Neural cell (in vitro differentiated cells): ENCODE measurements at regions not wholly inside any gene's neighbourhood (a gene's known extent, or its start where the extent isn't known, plus 50 kb on each side); places are given as distances from the start of the nearest gene placed in this dataset.

Experiments
- EP300 ChIP-seq: fragments of 450-650 bp; conservative IDR thresholded peaks from 2 replicates; pipeline ENCODE4 v1.6.1; 2014; ENCODE audit warnings: antibody characterized with exemption, mild to moderate bottlenecking, moderate library complexity; ENCODE audit not compliant: poor library complexity, severe bottlenecking
- EZH2 ChIP-seq: fragments of 200-600, 300-800 bp; shearing (Covaris generic), sonication (generic); IDR thresholded peaks from 2 replicates; pipeline ENCODE4 v1.6.1; 2014; ENCODE audit warnings: antibody characterized with exemption, low read length, borderline replicate concordance, mild to moderate bottlenecking; ENCODE audit not compliant: insufficient read depth, poor library complexity, severe bottlenecking
- SMC3 ChIP-seq: fragments of 450-650 bp; conservative IDR thresholded peaks from 2 replicates; pipeline ENCODE4 v1.6.1; 2014; ENCODE audit warnings: antibody characterized with exemption, mild to moderate bottlenecking, moderate library complexity; ENCODE audit not compliant: poor library complexity
- TF ChIP-seq, protein P1 (sequence below): fragments of 450-650 bp; IDR thresholded peaks from 2 replicates; pipeline ENCODE4 v1.5.1; 2014; ENCODE audit warnings: antibody characterized with exemption, mild to moderate bottlenecking, moderate library complexity; ENCODE audit not compliant: poor library complexity, severe bottlenecking

DNA sequence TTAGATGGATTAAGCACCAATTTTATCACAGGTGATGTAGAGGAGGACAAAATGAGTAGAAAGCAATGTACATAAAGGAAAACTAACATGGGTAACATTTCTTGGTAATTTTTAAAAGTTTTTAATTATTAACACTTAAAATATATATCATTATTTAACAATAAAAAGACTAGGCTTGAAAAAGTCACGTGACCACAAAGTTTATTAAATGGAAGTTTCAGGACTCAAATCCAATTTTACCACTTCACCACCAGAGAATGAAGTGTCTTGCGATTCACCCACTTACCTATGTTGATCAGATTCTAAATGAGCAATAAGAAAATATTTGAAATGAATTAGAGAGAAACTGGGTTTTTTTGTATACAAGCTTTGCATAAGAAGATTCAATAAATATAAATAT is 721.3 kb downstream of the GBE1 start:
- TF ChIP-seq EZH2 (no peak), SMC3 (no peak), EP300 (no peak)
- TF ChIP-seq, protein P1, sequence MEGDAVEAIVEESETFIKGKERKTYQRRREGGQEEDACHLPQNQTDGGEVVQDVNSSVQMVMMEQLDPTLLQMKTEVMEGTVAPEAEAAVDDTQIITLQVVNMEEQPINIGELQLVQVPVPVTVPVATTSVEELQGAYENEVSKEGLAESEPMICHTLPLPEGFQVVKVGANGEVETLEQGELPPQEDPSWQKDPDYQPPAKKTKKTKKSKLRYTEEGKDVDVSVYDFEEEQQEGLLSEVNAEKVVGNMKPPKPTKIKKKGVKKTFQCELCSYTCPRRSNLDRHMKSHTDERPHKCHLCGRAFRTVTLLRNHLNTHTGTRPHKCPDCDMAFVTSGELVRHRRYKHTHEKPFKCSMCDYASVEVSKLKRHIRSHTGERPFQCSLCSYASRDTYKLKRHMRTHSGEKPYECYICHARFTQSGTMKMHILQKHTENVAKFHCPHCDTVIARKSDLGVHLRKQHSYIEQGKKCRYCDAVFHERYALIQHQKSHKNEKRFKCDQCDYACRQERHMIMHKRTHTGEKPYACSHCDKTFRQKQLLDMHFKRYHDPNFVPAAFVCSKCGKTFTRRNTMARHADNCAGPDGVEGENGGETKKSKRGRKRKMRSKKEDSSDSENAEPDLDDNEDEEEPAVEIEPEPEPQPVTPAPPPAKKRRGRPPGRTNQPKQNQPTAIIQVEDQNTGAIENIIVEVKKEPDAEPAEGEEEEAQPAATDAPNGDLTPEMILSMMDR, result no peak
